GM18517 (cell line): ENCODE measurements at regions not wholly inside any gene's neighbourhood (a gene's known extent, or its start where the extent isn't known, plus 50 kb on each side); places are given as distances from the start of the nearest gene placed in this dataset.

Source experiments
- ATAC-seq: cut with Tn5 transposase; IDR thresholded peaks from one replicate; pipeline ENCODE4 v1.9.1; 2021; ENCODE audit warnings: mild to moderate bottlenecking, moderate library complexity; ENCODE audit not compliant: unreplicated experiment

- ATAC-seq: no peak
These were observed 288.1 kb upstream of the MAP3K7 start for GRCh38 chr6:90874931-90875330.

DNA sequence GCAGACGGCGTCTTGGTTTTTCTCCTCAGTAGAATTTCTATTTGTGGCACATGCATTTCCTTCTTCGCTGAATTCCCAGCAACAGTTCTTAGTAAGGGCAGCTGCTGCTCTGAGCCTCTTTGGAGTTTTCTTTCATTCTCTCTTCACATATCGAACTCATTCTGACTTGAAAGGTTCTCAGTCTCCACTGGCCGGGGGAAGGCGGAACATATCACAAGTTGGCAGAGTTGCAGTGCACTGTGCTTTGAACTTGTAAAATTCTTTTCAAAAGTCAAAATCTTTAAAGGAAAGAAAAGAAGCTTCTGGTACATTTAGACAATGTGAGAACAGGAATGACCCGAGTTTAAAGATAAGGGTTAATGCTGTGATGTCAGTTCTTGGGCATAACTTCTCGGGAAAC, 286.1 kb upstream of the MAP3K7 start:
- ATAC-seq: no peak

DNA sequence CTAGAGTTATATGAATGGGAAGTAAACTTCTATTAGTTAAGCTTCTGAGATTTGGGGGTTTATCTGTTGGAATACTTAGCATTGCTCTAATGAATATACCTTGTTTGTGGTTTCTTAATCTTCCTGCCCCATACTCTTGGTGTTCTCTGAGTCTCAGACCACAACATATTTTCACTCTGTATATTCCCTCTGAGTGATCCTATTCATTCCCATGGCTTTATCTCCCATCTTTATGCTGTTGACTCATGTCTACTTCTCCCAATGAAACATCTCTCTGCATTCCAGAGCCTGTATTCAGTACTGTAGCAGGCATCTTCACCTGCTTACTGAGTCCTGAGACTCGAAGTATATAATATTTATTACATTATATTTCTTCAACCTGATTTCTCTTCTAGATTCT, 283.7 kb upstream of the MAP3K7 start:
- ATAC-seq: no peak

DNA sequence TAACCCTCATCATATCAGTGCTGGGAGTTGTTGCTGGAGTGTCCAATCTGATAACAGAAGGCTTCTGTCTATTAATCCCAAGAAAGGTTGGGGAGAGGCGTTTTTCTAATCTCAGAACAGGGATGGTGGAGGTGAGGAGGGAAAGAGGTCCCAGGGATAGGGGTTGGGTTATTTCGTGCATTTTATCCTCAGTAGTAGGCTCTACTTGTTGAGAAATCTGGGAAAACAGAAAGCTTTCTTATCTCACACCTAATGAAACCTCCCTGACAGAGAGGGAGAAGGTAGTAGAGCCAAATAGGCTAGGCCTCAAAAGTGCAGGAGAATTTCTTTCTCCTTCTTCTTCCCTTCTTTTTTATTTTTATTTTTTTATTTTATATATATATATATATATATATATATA, 281.8 kb upstream of the MAP3K7 start:
- no peak for ATAC-seq

DNA sequence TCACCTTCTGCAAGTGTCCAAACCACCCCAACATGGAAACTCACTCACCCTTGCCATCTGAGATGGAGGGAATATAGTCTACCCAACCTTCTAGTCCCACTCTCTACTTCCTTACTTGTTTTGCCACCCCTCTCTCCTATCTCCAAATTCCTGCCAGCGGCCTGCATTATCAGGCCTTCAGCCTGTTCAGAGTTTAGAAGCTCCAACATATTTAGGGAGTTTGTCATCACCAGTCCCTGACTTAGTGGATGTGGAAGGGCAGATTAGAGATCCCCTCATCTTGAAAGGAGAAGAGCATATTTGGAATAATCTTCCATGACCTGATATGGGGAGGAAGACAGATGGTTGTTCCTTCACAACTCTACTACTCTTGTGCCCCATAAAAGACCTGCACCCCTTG, 281.4 kb upstream of the MAP3K7 start:
- no peak for ATAC-seq

DNA sequence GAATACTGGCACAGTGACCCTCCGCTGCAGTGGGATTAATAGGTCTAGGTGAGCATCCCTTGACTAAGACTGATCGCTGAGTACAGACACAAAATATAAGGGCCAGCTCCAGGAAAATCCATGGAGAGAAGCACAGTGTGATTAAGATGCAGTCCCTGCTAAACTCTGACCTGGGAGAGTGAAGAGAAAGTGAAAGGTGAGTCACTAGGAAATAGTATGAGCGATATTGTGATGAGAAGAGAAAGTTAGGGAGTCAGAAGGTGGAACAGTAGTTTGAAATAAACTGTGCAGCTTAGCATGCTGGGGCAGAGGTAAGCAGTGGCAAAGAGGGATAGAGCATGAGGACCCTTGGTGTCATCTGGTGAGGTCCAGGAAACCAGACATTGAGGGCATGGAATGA, 278.6 kb upstream of the MAP3K7 start:
- no peak for ATAC-seq

- ATAC-seq: no peak
These were observed 276.2 kb upstream of the MAP3K7 start for GRCh38 chr6:90863043-90863442.

- no peak for ATAC-seq
These were observed 274.1 kb upstream of the MAP3K7 start for GRCh38 chr6:90860822-90861601.

DNA sequence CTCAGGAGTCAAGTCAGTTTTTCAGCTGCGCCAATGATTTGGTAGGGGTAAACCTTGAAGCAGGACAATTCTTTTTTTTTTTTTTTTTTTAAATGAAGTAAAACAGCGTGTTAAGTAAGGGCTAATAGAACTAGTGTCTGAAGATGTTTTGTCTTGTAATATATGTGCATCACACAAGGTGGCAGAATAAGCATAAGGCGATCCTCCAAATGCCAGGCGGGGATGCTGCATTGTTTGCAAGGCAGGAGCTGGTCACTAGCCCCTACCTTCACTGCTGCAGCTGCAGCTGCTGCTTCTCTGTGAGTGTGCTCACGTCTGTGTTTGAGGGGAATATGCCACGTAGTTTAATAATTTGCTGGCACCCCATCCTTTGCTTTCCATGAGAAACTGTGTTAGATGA, 272.7 kb upstream of the MAP3K7 start:
- no peak for ATAC-seq

DNA sequence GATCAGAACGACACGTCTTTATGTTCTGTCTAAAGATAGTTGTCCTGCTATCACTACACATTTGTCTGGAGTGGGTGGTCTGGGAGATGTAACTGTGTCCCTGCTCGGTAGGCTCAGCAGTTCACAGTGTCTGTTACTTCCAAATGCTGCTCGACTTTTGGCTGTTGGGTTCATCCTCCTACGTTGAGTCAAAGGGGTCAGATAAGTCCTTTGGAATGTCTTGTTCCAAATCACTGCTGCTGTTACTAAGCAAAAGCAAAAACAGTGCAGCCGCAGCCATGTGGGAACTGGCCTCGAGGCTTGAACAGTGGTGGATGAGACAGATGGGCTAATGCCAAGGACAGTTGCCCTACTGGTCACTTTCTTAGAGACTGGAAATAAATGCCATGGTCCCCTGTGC, 272.2 kb upstream of the MAP3K7 start:
- no peak for ATAC-seq

- ATAC-seq: no peak
These were observed 262.8 kb upstream of the MAP3K7 start for GRCh38 chr6:90849686-90850085.

- ATAC-seq: no peak
These were observed 260.0 kb upstream of the MAP3K7 start for GRCh38 chr6:90846824-90847223.

DNA sequence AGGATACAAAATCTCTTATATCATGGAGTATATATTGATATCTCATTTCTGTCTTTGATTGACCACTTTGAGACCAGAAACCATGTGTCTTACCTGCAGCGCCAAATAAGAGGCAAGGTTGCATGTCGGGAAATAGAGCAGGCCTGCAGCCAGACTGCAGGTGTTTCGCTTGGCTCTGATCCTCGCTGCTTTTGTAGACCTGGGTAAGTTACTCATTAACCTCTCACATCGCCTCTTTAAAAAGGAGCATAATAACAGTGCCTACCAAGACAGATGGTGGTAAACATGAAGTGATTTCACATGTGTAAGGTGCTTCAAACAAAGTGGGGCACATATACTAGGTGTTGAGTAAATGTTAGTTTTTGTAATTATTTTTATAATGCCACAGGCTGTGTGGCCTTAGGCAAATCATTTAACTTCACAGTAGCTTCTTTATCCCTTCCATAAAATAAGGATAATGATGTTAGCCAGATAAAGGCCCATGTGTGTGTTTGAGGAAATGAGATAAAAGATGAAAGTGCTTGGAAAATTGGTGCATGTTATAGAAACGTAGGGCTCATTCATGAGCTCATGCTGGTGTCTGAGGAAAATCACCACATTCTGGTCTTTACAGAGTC, 248.8 kb upstream of the MAP3K7 start:
- no peak for ATAC-seq

DNA sequence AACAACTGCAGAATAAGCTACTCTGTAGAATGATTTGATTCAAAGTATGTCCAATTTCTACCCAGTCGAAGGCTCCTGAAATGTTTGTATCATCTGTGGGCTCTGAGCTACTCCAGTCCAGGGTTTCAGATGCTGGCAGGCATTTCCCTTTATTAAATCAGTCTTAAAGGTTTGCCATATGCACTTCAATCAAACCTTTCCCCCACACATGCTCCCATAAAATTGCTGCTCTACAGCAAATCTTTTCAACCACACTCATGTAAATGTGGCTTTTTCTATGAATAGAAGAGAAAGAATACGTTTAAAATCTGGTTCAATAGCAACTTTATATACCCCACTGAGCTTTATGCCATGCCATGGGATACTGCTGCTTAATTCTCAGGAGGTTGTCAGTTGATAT, 242.4 kb upstream of the MAP3K7 start:
- no peak for ATAC-seq

- ATAC-seq: no peak
These were observed 233.6 kb upstream of the MAP3K7 start for GRCh38 chr6:90820436-90820835.

DNA sequence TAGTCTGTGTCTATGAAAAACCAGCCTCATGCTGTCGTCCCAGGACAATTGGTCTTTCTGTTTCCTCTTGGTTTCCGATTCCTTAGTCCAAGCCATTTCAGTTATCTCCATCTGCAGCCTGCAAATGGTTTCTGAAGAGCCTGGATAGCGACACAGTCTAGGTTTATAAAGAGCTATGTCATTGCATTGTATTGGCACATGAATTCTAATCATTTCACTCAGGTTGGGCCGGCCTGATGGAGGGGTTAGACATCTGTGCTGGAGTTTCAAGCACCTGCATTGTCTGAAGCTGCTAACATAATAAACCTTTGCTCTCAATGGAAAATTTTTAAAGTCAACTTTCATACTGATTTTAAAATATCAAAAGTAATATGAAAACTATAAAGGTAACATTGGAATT, 232.6 kb upstream of the MAP3K7 start:
- no peak for ATAC-seq

- ATAC-seq: no peak
These were observed 231.3 kb upstream of the MAP3K7 start for GRCh38 chr6:90818163-90818562.

- no peak for ATAC-seq
These were observed 229.9 kb upstream of the MAP3K7 start for GRCh38 chr6:90816764-90817163.

- ATAC-seq: no peak
These were observed 224.8 kb upstream of the MAP3K7 start for GRCh38 chr6:90811596-90812226.

DNA sequence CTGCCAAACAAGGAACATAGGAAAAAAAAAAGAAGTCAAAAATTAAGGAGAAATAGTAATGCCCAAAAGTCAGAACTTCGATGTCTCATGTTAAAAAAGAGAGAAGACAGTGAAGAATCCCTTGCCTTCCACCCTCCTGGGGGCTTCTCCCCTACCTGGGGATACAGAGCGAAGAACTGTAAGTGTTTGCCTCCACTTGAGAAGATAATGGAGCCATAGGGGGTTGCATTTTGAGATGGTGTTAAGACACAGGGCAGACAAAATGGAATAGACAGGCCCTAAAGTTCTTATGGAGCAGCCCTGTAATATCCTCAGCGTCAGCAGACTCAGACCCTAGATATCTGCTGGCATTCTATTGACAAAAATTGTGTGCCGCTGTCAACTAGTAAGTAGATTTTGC, 222.2 kb upstream of the MAP3K7 start:
- no peak for ATAC-seq

DNA sequence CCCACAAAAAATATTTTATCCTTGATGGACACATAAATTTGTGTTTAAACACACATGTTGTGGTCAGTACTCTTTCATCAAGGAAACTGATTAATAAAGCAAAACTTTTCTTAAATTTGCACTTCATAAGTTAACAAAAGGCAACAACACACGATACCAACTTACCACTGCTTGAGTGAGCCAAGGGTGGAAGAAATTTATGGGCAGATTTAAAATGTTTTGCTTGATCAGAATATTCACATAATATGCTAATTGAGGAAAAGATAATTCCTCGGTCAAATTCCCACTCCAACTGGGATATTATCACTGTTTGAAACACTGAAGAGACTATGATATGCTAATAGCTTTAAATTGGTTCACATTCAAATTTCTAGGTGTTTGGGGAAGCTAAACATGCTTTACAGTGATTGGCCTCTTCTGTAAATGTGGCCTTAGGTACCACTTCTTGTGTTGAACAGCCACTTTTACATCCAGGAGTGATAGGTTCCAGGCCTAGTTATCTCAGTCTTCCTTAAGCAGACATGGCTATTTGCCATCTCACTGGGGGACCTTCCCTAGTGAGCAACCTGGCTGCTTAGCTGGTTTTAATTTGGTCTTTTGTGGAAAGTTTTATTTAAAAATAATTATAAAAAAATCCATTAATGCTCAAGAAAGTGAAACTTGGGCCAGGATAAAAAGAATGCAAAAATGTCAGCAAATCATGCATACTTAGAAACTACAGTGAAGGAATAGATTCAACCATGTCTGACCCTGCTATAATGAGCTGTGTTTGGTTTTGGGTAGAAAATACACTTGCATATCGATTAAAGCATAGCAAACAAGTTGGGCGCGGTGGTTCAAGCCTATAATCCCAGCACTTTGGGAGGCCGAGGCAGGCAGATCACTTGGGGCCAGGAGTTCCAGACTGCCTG, 221.2 kb upstream of the MAP3K7 start:
- no peak for ATAC-seq
